ENCODE measurements at regions not wholly inside any gene's neighbourhood (a gene's known extent, or its start where the extent isn't known, plus 50 kb on each side); places are given as distances from the start of the nearest gene placed in this dataset.

DNA sequence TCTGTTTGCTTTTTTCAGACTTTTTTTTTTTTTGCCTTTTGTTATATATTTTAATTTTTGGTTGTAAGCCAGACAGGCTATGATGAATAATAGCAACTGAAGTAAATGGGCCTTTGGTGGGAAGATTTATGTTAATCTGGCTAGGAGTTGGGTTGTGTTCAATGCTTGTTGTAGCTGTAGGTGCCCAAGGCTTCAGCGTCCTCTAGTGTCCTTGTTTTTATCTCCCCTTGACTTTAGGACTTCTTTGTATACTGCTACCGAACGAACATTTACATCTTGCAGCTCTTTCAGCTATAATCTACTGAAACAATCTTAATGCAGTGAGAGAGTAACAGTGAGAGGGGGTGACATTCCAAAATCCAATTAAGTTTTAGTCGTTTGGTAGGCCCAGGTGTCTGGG, 848.4 kb upstream of the FBXO33 start:
- no peak overlapping the region for H3K27ac ChIP-seq
- no peaks in the 10 kb centered on the region for H3K36me3 ChIP-seq
- no peaks in the 10 kb centered on the region for H3K27me3 ChIP-seq
- no peaks in the 10 kb centered on the region for H3K4me1 ChIP-seq
- intact Hi-C loops (cut with DNase I): no loop called here
- no peaks in the 10 kb centered on the region for H3K9me3 ChIP-seq
- no peak for DNase-seq (ENCODE audit: extremely low spot score in 2 of 2)
- no peak overlapping the region for H3K4me3 ChIP-seq
- TF ChIP-seq POLR2A (IDR thresholded peaks at IDR 0.05): no peak
- TF ChIP-seq, protein P1, sequence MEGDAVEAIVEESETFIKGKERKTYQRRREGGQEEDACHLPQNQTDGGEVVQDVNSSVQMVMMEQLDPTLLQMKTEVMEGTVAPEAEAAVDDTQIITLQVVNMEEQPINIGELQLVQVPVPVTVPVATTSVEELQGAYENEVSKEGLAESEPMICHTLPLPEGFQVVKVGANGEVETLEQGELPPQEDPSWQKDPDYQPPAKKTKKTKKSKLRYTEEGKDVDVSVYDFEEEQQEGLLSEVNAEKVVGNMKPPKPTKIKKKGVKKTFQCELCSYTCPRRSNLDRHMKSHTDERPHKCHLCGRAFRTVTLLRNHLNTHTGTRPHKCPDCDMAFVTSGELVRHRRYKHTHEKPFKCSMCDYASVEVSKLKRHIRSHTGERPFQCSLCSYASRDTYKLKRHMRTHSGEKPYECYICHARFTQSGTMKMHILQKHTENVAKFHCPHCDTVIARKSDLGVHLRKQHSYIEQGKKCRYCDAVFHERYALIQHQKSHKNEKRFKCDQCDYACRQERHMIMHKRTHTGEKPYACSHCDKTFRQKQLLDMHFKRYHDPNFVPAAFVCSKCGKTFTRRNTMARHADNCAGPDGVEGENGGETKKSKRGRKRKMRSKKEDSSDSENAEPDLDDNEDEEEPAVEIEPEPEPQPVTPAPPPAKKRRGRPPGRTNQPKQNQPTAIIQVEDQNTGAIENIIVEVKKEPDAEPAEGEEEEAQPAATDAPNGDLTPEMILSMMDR (IDR thresholded peaks at IDR 0.05): no peak
- TF ChIP-seq POLR2AphosphoS5 (IDR thresholded peaks at IDR 0.05; ENCODE audit: insufficient read depth in 1 of 2, low read depth in 1 of 2): no peak

DNA sequence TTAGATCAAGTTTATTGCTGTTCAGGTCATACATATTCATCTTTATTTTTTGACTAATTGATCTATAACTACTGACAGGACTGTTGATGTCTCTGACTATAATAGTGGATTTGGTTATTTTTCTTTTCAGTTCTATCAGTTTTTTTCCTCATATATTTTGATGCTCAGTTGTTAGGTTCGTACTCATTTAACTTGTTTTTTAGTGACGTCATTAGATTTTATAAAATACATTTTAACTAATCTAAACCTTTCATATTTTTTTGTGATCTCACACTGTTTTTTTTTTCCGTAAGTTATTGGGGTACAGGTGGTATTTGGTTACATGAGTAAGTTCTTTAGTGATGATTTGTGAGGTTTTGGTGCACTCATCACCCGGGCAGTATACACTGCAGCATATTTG, 841.2 kb upstream of the FBXO33 start:
- Histone ChIP-seq H3K36me3 (no peaks in the 10 kb centered on the region), H3K9me3 (no peaks in the 10 kb centered on the region), H3K4me1 (no peaks in the 10 kb centered on the region), H3K4me3 (no peak overlapping the region), H3K27ac (no peak overlapping the region), H3K27me3 (no peaks in the 10 kb centered on the region)
- DNase-seq (ENCODE audit: extremely low spot score in 2 of 2): no peak
- no peak for TF ChIP-seq POLR2AphosphoS5 (IDR thresholded peaks at IDR 0.05; ENCODE audit: insufficient read depth in 1 of 2, low read depth in 1 of 2)
- TF ChIP-seq POLR2A (IDR thresholded peaks at IDR 0.05): no peak
- TF ChIP-seq, protein P1 (IDR thresholded peaks at IDR 0.05): no peak
- intact Hi-C loops (cut with DNase I): no loop called here

- TF ChIP-seq, protein P1 (IDR thresholded peaks at IDR 0.05): no peak
- TF ChIP-seq POLR2AphosphoS5 (IDR thresholded peaks at IDR 0.05; ENCODE audit: insufficient read depth in 1 of 2, low read depth in 1 of 2): no peak
- TF ChIP-seq POLR2A (IDR thresholded peaks at IDR 0.05): no peak
- intact Hi-C loops (cut with DNase I): no loop called here
- no peaks in the 10 kb centered on the region for H3K4me1 ChIP-seq
- no peaks in the 10 kb centered on the region for H3K27me3 ChIP-seq
- H3K4me3 ChIP-seq: no peak overlapping the region
- H3K27ac ChIP-seq: no peak overlapping the region
- H3K36me3 ChIP-seq: no peaks in the 10 kb centered on the region
- no peaks in the 10 kb centered on the region for H3K9me3 ChIP-seq
- no peak for DNase-seq (ENCODE audit: extremely low spot score in 2 of 2)
Observed at GRCh38 chr14:40271480-40271879, 839.2 kb upstream of the FBXO33 start.

GRCh38 chr14:40269436-40269835, 837.2 kb upstream of the FBXO33 start:
- TF ChIP-seq POLR2AphosphoS5 (IDR thresholded peaks at IDR 0.05; ENCODE audit: insufficient read depth in 1 of 2, low read depth in 1 of 2): no peak
- TF ChIP-seq, protein P1 (IDR thresholded peaks at IDR 0.05): no peak
- no peak for TF ChIP-seq POLR2A (IDR thresholded peaks at IDR 0.05)
- Histone ChIP-seq H3K4me3 (no peak overlapping the region), H3K9me3 (no peaks in the 10 kb centered on the region), H3K27ac (no peak overlapping the region), H3K36me3 (no peaks in the 10 kb centered on the region), H3K4me1 (no peaks in the 10 kb centered on the region), H3K27me3 (no peaks in the 10 kb centered on the region)
- no peak for DNase-seq (ENCODE audit: extremely low spot score in 2 of 2)
- intact Hi-C loops (cut with DNase I): no loop called here

- intact Hi-C loops (cut with DNase I): no loop called here
- DNase-seq (ENCODE audit: extremely low spot score in 2 of 2): no peak
- Histone ChIP-seq H3K9me3 (no peaks in the 10 kb centered on the region), H3K27me3 (no peaks in the 10 kb centered on the region), H3K4me3 (no peak overlapping the region), H3K27ac (no peak overlapping the region), H3K4me1 (no peaks in the 10 kb centered on the region), H3K36me3 (no peaks in the 10 kb centered on the region)
- TF ChIP-seq POLR2AphosphoS5 (IDR thresholded peaks at IDR 0.05; ENCODE audit: insufficient read depth in 1 of 2, low read depth in 1 of 2) (no peak), POLR2A (IDR thresholded peaks at IDR 0.05) (no peak)
- TF ChIP-seq, protein P1 (IDR thresholded peaks at IDR 0.05): no peak
Observed at GRCh38 chr14:40268236-40268635, 836.0 kb upstream of the FBXO33 start.
